ENCODE measurements at regions not wholly inside any gene's neighbourhood (a gene's known extent, or its start where the extent isn't known, plus 50 kb on each side); places are given as distances from the start of the nearest gene placed in this dataset.
"Not testable (repeated sequence)": the region's sequence is repeated elsewhere in the genome, so short reads cannot be mapped to it uniquely, and the experiment has no call there.

GRCh38 chrX:76538860-76539259, 111.3 kb downstream of the MAGEE1 start:
- no peaks in the 10 kb centered on the region for H3F3A ChIP-seq (ENCODE audit: low read depth)
- Mint-ChIP-seq H3K4me3 (no peak overlapping the region), H3K9me3 (peaks cover 3% of the 10 kb centered on the region), H3K36me3 (no peaks in the 10 kb centered on the region), H3K4me1 (no peaks in the 10 kb centered on the region), H3K27me3 (ENCODE audit: insufficient read depth, low read depth) (no peaks in the 10 kb centered on the region), H3K27ac (no peak overlapping the region)
- no peaks in the 10 kb centered on the region for H3K79me2 ChIP-seq (ENCODE audit: low read depth)
- no peak overlapping the region for H3K4me3 ChIP-seq
- no peaks in the 10 kb centered on the region for H4K20me1 ChIP-seq (ENCODE audit: low read depth)
- no peaks in the 10 kb centered on the region for H3K9me3 ChIP-seq (ENCODE audit: low read depth)
- TF ChIP-seq EZH2phosphoT487 (IDR thresholded peaks at IDR 0.05), result no peak
- TF ChIP-seq, protein P1, sequence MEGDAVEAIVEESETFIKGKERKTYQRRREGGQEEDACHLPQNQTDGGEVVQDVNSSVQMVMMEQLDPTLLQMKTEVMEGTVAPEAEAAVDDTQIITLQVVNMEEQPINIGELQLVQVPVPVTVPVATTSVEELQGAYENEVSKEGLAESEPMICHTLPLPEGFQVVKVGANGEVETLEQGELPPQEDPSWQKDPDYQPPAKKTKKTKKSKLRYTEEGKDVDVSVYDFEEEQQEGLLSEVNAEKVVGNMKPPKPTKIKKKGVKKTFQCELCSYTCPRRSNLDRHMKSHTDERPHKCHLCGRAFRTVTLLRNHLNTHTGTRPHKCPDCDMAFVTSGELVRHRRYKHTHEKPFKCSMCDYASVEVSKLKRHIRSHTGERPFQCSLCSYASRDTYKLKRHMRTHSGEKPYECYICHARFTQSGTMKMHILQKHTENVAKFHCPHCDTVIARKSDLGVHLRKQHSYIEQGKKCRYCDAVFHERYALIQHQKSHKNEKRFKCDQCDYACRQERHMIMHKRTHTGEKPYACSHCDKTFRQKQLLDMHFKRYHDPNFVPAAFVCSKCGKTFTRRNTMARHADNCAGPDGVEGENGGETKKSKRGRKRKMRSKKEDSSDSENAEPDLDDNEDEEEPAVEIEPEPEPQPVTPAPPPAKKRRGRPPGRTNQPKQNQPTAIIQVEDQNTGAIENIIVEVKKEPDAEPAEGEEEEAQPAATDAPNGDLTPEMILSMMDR (IDR thresholded peaks at IDR 0.05), result peak; percentile 28
- no peak for TF ChIP-seq EZH2 (IDR thresholded peaks at IDR 0.05)
- no peaks in the 10 kb centered on the region for H3K27me3 ChIP-seq
- H3K4me2 ChIP-seq, result no peak overlapping the region
- H2AFZ ChIP-seq (replicated peaks), result no peak overlapping the region
- no peak overlapping the region for H3K9ac ChIP-seq
- peak; percentile 9 for DNase-seq (ENCODE audit: low spot score)
- no peak overlapping the region for H3K27ac ChIP-seq
- no peaks in the 10 kb centered on the region for H3K36me3 ChIP-seq
- H3K4me1 ChIP-seq, result no peaks in the 10 kb centered on the region

- H3K9me3 ChIP-seq (ENCODE audit: low read depth); H3K36me3 Mint-ChIP-seq; H3K27me3 ChIP-seq; H3K4me2 ChIP-seq; H3K4me1 Mint-ChIP-seq; H2AFZ ChIP-seq (replicated peaks); H3K79me2 ChIP-seq (ENCODE audit: low read depth); H3K4me1 ChIP-seq; H3K9me3 Mint-ChIP-seq; H3K27ac Mint-ChIP-seq; H3K27ac ChIP-seq; H3K4me3 ChIP-seq; H3K27me3 Mint-ChIP-seq (ENCODE audit: insufficient read depth, low read depth); H3F3A ChIP-seq (ENCODE audit: low read depth); H3K4me3 Mint-ChIP-seq; DNase-seq (ENCODE audit: low spot score); H3K9ac ChIP-seq; H4K20me1 ChIP-seq (ENCODE audit: low read depth); H3K36me3 ChIP-seq: not testable (repeated sequence)
Observed at GRCh38 chrX:76543381-76543780, 115.9 kb downstream of the MAGEE1 start.

GRCh38 chrX:76550016-76550415, 122.5 kb downstream of the MAGEE1 start:
- no peaks in the 10 kb centered on the region for H3K79me2 ChIP-seq (ENCODE audit: low read depth)
- H2AFZ ChIP-seq (replicated peaks), result no peak overlapping the region
- H3K9me3 ChIP-seq (ENCODE audit: low read depth), result peaks cover 7% of the 10 kb centered on the region
- H3K27me3 Mint-ChIP-seq (ENCODE audit: insufficient read depth, low read depth), result no peaks in the 10 kb centered on the region
- H3K9ac ChIP-seq, result no peak overlapping the region
- no peak overlapping the region for H3K4me2 ChIP-seq
- TF ChIP-seq EZH2phosphoT487 (IDR thresholded peaks at IDR 0.05) (no peak), EZH2 (IDR thresholded peaks at IDR 0.05) (no peak)
- TF ChIP-seq, protein P1 (IDR thresholded peaks at IDR 0.05), result no peak
- H3K4me1 ChIP-seq, result no peaks in the 10 kb centered on the region
- peaks cover 11% of the 10 kb centered on the region for H3K9me3 Mint-ChIP-seq
- H4K20me1 ChIP-seq (ENCODE audit: low read depth), result no peaks in the 10 kb centered on the region
- no peaks in the 10 kb centered on the region for H3K36me3 Mint-ChIP-seq
- no peaks in the 10 kb centered on the region for H3F3A ChIP-seq (ENCODE audit: low read depth)
- no peak for DNase-seq (ENCODE audit: low spot score)
- no peak overlapping the region for H3K27ac ChIP-seq
- no peaks in the 10 kb centered on the region for H3K36me3 ChIP-seq
- no peaks in the 10 kb centered on the region for H3K27me3 ChIP-seq
- no peak overlapping the region for H3K27ac Mint-ChIP-seq
- no peak overlapping the region for H3K4me3 Mint-ChIP-seq
- H3K4me1 Mint-ChIP-seq, result no peaks in the 10 kb centered on the region
- no peak overlapping the region for H3K4me3 ChIP-seq

DNA sequence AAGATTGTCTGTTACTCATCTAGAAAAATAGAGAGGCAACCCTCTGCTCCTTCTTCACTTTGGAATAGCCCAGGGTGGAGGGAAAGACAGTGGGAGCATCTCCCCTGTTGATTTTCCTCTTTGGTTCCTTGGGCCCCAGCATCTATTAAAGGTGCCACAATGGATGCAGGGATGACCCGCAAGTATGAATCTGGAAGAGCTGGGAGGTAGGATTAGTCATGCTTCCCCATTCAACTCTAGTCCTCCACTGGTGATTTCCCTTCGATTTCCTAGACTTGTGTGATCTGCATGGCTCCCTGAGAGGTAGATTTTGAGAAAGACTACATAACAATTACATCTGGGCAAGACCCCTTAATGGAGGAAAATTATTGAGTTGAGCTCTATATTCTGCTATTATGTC, 127.8 kb downstream of the MAGEE1 start:
- no peaks in the 10 kb centered on the region for H3K79me2 ChIP-seq (ENCODE audit: low read depth)
- H3K9me3 Mint-ChIP-seq, result peaks cover 31% of the 10 kb centered on the region
- peaks cover 14% of the 10 kb centered on the region for H3K9me3 ChIP-seq (ENCODE audit: low read depth)
- H3K4me3 Mint-ChIP-seq, result no peak overlapping the region
- no peaks in the 10 kb centered on the region for H3K4me1 Mint-ChIP-seq
- H3K36me3 ChIP-seq, result no peaks in the 10 kb centered on the region
- H3K4me1 ChIP-seq, result no peaks in the 10 kb centered on the region
- no peak overlapping the region for H2AFZ ChIP-seq (replicated peaks)
- no peak overlapping the region for H3K9ac ChIP-seq
- H3K27ac Mint-ChIP-seq, result no peak overlapping the region
- H3K27me3 ChIP-seq, result no peaks in the 10 kb centered on the region
- H3F3A ChIP-seq (ENCODE audit: low read depth), result no peaks in the 10 kb centered on the region
- no peaks in the 10 kb centered on the region for H3K27me3 Mint-ChIP-seq (ENCODE audit: insufficient read depth, low read depth)
- no peak for DNase-seq (ENCODE audit: low spot score)
- H3K4me2 ChIP-seq, result no peak overlapping the region
- TF ChIP-seq EZH2phosphoT487 (IDR thresholded peaks at IDR 0.05), result no peak
- no peak for TF ChIP-seq EZH2 (IDR thresholded peaks at IDR 0.05)
- TF ChIP-seq, protein P1 (IDR thresholded peaks at IDR 0.05), result no peak
- no peak overlapping the region for H3K27ac ChIP-seq
- H3K4me3 ChIP-seq, result no peak overlapping the region
- no peaks in the 10 kb centered on the region for H3K36me3 Mint-ChIP-seq
- no peaks in the 10 kb centered on the region for H4K20me1 ChIP-seq (ENCODE audit: low read depth)

All from neural progenitor cell (in vitro differentiated cells).